IPS-20b (cell line): ENCODE measurements at regions not wholly inside any gene's neighbourhood (a gene's known extent, or its start where the extent isn't known, plus 50 kb on each side); places are given as distances from the start of the nearest gene placed in this dataset.
"Not testable (repeated sequence)": the region's sequence is repeated elsewhere in the genome, so short reads cannot be mapped to it uniquely, and the experiment has no call there.

ENCODE experiments used
- H3K27ac ChIP-seq: one replicate; pipeline ENCODE4 v1.5.1; 2013; ENCODE audit warnings: low read length
- H3K27me3 ChIP-seq: 2 replicates; pipeline ENCODE4 v1.6.1; 2013; ENCODE audit warnings: mild to moderate bottlenecking, low read length, inconsistent platforms; ENCODE audit not compliant: insufficient read depth
- H3K36me3 ChIP-seq: 2 replicates; pipeline ENCODE4 v1.6.1; 2013; ENCODE audit warnings: low read depth, mild to moderate bottlenecking, inconsistent platforms, low read length, moderate library complexity; ENCODE audit not compliant: insufficient read depth
- H3K4me1 ChIP-seq: 2 replicates; pipeline ENCODE4 v1.6.1; 2013; ENCODE audit warnings: mild to moderate bottlenecking, control low read depth, inconsistent platforms, low read length, moderate library complexity; ENCODE audit not compliant: insufficient read depth
- H3K4me3 ChIP-seq: 2 replicates; pipeline ENCODE4 v1.5.1; 2013; ENCODE audit warnings: mild to moderate bottlenecking, low read length, inconsistent platforms
- H3K9ac ChIP-seq: 2 replicates; pipeline ENCODE4 v1.6.1; 2013; ENCODE audit warnings: low read depth, mild to moderate bottlenecking, inconsistent platforms, low read length, moderate library complexity
- H3K9me3 ChIP-seq: 2 replicates; pipeline ENCODE4 v1.6.1; 2013; ENCODE audit warnings: mild to moderate bottlenecking, low read depth, low read length, inconsistent platforms; ENCODE audit not compliant: insufficient read depth

DNA sequence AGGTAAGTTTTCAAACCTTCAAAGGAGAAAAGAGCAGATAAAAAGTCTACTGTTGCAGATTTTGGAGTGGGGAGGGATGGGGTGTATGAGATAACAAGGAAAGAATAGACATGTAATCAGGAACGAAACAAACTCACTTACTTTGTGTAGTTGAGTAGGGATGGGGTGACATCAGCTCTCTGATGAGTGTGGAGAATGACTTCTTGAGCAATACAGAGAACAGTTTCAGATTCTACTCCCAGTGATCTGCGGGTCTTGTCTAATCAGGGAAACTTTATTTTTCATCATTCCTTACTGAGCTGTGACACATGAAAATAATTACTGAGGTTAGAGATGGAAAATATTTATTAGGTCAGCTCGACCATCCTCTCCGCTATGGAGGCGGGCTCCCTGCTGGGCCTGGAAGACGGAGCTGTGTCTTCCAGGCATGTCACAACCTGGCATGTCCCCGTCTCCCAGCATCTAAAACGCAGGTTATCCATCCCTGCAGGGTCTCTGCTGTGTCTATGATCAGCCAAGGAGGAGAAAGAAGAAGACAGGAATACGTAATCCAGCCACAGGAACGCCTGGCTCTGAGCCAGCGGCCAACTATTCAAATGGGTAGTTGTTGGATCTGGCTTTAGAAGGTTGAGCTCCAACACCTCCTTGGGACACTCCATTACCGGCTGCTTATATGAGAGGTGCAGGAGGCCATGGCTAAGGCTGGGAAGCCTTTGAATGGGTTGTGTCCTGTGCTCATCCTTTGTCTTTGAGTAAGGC is 99.0 kb upstream of the SATB2 start:
- Histone ChIP-seq H3K9ac (no peak overlapping the region), H3K9me3 (no peaks in the 10 kb centered on the region), H3K4me1 (no peaks in the 10 kb centered on the region), H3K27me3 (no peaks in the 10 kb centered on the region), H3K36me3 (no peaks in the 10 kb centered on the region), H3K27ac (no peak overlapping the region), H3K4me3 (no peak overlapping the region)

DNA sequence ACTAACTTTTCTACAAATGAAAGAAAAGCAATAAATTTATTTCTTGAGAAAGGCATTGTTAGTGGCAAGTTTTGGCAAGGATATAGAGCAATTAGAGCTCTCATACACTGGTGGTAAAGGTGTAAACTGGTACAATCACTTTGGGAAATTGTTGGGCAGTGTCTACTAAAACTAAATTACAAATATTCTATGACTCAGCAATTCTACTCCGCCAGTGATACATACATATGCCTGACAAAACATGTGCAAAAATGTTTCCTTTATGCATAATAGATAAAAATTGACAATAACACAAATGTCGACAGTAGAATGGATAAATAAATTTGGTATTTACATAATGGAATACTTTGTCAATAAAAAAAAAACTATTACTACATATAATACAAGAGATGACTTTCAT is 96.3 kb upstream of the SATB2 start:
- no peak overlapping the region for H3K9ac ChIP-seq
- no peak overlapping the region for H3K27ac ChIP-seq
- H3K36me3 ChIP-seq = no peaks in the 10 kb centered on the region
- H3K27me3 ChIP-seq = no peaks in the 10 kb centered on the region
- no peaks in the 10 kb centered on the region for H3K9me3 ChIP-seq
- H3K4me1 ChIP-seq = no peaks in the 10 kb centered on the region
- no peak overlapping the region for H3K4me3 ChIP-seq

DNA sequence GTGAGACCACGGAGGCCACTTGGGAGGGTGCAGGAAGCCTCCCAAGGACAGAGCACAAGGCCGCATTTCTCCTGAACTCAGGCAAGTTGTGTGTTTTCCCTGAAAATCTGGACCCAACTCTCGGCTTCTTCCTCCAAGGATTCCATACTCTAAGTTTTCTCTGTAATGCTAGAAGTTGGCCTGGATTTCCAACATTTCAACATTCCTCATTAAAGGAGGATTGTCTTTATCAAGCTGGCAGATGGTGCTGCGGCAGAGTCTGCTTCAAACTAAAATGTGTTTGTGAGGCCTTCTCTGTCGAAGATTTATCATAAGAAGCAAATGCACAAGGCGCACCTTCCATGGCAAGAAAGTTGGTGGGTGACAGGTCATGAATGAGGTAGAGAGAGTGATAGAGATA is 94.4 kb upstream of the SATB2 start:
- no peaks in the 10 kb centered on the region for H3K4me1 ChIP-seq
- no peaks in the 10 kb centered on the region for H3K36me3 ChIP-seq
- H3K9ac ChIP-seq = no peak overlapping the region
- H3K27me3 ChIP-seq = no peaks in the 10 kb centered on the region
- H3K27ac ChIP-seq = no peak overlapping the region
- no peak overlapping the region for H3K4me3 ChIP-seq
- H3K9me3 ChIP-seq = no peaks in the 10 kb centered on the region

DNA sequence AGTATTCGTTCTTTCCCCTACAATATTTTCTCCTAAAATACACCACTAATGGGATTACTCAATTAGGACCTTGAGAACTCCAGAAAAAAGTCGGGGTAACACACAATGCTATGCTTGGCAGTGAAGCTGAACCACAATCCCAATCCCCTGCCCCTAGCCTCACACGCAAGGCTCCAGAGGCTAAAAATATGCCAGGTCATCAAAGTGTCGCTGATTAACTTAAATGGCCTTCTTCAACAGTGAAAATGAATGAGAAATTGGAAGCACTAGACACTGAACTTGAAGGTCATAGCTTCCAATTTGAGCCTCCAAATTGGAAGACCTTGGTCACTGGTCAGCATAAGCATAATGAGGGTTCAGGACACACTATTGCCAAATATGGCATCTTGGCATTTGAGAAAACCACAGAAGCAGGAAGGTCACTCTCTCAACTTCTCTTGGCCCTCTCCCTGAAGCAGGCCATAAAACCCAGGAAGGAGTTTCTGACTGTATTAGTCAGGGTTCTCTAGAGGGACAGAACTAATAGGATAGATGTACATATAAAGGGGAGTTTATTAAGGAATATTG is 86.0 kb upstream of the SATB2 start:
- Histone ChIP-seq H3K36me3 (no peaks in the 10 kb centered on the region), H3K4me1 (no peaks in the 10 kb centered on the region), H3K9ac (no peak overlapping the region), H3K27me3 (no peaks in the 10 kb centered on the region), H3K4me3 (no peak overlapping the region), H3K9me3 (no peaks in the 10 kb centered on the region), H3K27ac (no peak overlapping the region)

DNA sequence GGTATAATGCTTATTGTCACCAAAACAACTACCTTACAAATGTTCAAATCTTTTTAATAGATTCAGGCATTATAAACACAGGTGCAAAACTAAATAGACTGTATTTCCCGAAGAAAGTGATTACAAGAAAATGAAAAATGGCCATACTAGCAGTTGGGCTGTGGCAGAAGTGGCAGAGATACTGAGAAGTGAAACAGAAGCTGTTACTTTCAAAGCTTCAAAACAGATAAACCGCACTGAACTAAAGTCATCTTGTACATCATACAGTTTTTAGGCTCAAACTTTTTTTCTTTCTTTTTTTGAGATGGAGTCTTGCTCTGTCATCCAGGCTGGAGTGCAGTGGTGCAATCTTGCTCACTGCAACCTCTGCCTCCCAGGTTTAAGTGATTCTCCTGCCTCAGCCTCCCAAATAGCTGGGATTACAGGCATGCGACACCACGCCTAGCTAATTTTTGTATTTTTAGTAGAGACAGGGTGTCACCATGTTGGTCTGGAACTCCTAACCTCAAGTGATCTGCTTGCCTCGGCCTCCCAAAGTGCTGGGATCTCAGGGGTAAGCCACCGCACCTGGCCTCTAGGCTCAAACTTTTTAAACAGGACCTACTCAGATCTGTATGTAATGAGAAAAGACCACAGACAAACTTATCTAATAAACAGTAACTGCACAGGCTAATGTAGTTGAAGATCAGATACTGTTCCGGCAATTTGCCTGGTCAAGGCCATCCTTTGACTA is 77.9 kb upstream of the SATB2 start:
- H3K4me3 ChIP-seq = no peak overlapping the region
- H3K36me3 ChIP-seq = no peaks in the 10 kb centered on the region
- H3K27ac ChIP-seq = no peak overlapping the region
- H3K27me3 ChIP-seq = no peaks in the 10 kb centered on the region
- no peak overlapping the region for H3K9ac ChIP-seq
- H3K4me1 ChIP-seq = no peaks in the 10 kb centered on the region
- H3K9me3 ChIP-seq = no peaks in the 10 kb centered on the region

DNA sequence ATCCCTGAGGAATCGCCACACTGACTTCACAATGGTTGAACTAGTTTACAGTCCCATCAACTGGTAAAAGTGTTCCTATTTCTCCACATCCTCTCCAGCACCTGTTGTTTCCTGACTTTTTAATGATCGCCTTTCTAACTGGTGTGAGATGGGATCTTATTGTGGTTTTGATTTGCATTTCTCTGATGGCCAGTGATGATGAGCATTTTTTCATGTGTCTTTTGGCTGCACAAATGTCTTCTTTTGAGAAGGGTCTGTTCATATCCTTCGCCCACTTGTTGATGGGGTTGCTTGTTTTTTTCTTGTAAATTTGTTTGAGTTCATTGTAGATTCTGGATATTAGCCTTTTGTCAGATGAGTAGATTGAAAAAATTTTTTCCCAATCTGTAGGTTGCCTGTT is 76.1 kb upstream of the SATB2 start:
- not testable (repeated sequence) for H3K4me1 ChIP-seq, H3K9me3 ChIP-seq, H3K9ac ChIP-seq, H3K4me3 ChIP-seq, H3K27me3 ChIP-seq, H3K36me3 ChIP-seq, H3K27ac ChIP-seq

DNA sequence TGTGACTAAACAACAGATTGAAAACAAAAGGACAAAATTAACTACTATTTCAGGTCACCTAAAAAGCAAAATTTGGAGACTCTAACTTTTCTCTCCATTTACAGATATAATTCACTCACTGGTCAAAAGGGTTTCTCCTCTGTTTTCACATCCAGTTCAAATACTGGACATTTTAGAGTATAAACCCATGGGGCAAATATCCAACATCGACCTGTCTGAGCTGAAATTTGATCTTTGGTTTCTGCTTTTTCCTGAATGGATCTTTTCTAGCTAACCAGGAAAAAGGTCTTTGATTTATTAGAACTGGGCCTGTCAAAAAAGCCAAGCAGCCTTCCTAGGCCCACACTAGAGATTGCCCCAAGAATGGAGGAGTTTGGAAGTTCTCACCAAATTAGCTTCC is 69.3 kb upstream of the SATB2 start:
- Histone ChIP-seq H3K27ac (no peak overlapping the region), H3K36me3 (no peaks in the 10 kb centered on the region), H3K27me3 (no peaks in the 10 kb centered on the region), H3K4me3 (no peak overlapping the region), H3K4me1 (no peaks in the 10 kb centered on the region), H3K9me3 (no peaks in the 10 kb centered on the region), H3K9ac (no peak overlapping the region)

DNA sequence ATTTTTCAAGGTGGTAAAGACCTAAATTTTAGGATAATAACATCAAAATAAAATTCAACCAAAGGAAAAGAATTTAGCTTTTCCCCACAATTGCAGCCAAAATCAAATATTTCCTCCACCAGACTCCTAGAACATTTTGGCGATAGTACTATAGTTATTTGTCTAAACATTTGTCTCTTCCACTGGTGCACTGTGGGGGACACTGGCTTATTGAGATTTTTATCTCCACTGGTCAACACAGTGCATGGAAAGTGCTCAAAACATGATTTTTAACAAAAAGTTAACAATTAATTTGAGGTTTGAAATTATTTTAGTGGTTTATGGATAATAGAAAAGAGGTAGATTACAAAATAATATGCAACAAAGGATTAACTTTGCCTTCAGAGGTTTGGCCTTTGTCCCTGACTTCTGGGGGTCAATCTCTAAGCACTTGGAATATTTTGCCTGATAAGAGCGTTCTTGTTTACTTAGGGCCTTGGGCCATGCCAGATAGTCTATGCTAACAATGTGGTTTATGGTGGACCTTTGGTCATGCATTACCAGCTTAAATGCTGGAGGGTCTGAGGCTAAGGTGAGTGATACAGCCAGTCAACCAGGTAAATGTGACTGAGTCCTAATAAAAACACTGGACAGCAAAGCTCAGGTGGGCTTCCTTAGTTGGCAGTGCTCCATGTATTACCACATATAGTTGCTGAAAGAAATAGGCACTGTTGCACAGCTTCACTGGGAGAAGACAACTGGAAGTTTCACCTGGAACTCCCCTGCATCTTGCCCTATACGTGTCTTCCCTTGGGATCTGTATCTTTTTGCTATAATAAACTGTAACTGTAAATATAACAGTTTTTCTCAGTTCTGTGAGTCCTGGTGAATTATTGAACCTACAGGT is 67.2 kb upstream of the SATB2 start:
- no peaks in the 10 kb centered on the region for H3K9me3 ChIP-seq
- no peak overlapping the region for H3K27ac ChIP-seq
- no peaks in the 10 kb centered on the region for H3K4me1 ChIP-seq
- H3K36me3 ChIP-seq = no peaks in the 10 kb centered on the region
- no peaks in the 10 kb centered on the region for H3K27me3 ChIP-seq
- H3K9ac ChIP-seq = no peak overlapping the region
- no peak overlapping the region for H3K4me3 ChIP-seq

DNA sequence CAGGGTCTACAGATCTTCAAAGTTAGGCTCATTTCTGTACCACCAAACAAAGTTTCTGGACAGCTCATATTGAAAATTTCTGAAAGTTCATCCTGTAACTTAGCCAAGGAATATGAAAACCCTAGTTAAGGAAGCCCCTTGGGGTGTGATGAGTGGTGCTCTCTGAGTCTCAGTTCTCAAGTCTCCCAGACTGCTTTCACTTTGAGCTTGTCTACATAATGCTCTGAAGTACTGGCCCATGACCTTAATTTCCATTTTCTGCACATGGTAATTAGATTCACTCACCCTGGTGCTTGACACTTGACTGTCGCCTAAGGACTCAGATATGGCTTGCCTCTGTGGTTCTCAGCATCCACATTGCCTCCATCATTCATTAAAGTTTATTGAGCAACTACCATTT is 51.7 kb upstream of the SATB2 start:
- Histone ChIP-seq H3K4me1 (no peaks in the 10 kb centered on the region), H3K9ac (no peak overlapping the region), H3K4me3 (no peak overlapping the region), H3K9me3 (no peaks in the 10 kb centered on the region), H3K36me3 (no peaks in the 10 kb centered on the region), H3K27ac (no peak overlapping the region), H3K27me3 (no peaks in the 10 kb centered on the region)
